HepG2 (cell line): ENCODE measurements at regions not wholly inside any gene's neighbourhood (a gene's known extent, or its start where the extent isn't known, plus 50 kb on each side); places are given as distances from the start of the nearest gene placed in this dataset.

Experiments
- DNMT3B ChIP-seq: conservative IDR thresholded peaks from 2 replicates; pipeline ENCODE4 v1.6.1; 2016; ENCODE audit warnings: missing biosample characterization, control low read depth
- FOXK2 ChIP-seq: fragments of 450-650 bp; IDR thresholded peaks from 2 replicates; pipeline ENCODE4 v1.6.1; 2016
- HNF4G ChIP-seq, 2 experiments: sonication (generic) in 1 of 2; formaldehyde crosslinking in 1 of 2; IDR thresholded peaks; 2 replicates each; pipeline versions ENCODE4 v1.4.0 to v1.6.1; 2011 to 2020; ENCODE audit warnings: borderline replicate concordance in 2 of 2, low read depth in 2 of 2, mild to moderate bottlenecking in 2 of 2, low read length in 1 of 2, missing genetic modification reagents in 1 of 2, moderate library complexity in 1 of 2
- NR3C1 ChIP-seq: sonication (generic); formaldehyde crosslinking; IDR thresholded peaks from 2 replicates; pipeline ENCODE4 v1.4.0; 2020; ENCODE audit warnings: missing genetic modification reagents
- SOX13 ChIP-seq, 3 experiments: fragments of 450-650 bp in 1 of 3; sonication (generic) in 1 of 3; formaldehyde crosslinking in 1 of 3; IDR thresholded peaks in 2 of 3; conservative IDR thresholded peaks in 1 of 3; 2 replicates each; pipeline versions ENCODE4 v1.5.0 to v1.6.1; 2016 to 2020; ENCODE audit warnings: antibody characterized with exemption in 1 of 3, mild to moderate bottlenecking in 1 of 3, missing compliant biosample characterization in 1 of 3, missing genetic modification reagents in 1 of 3, moderate library complexity in 1 of 3
- XBP1 ChIP-seq: sonication (generic); formaldehyde crosslinking; IDR thresholded peaks from 2 replicates; pipeline ENCODE4 v1.5.0; 2020; ENCODE audit warnings: missing genetic modification reagents
- ZNF619 ChIP-seq: sonication (generic); formaldehyde crosslinking; IDR thresholded peaks from 2 replicates; pipeline ENCODE4 v1.4.0; 2020; ENCODE audit warnings: mild to moderate bottlenecking, missing genetic modification reagents
- TF ChIP-seq, protein P1 (sequence below): sonication (generic); formaldehyde crosslinking; IDR thresholded peaks from 2 replicates; pipeline ENCODE4 v1.5.0; 2020; ENCODE audit warnings: mild to moderate bottlenecking, missing genetic modification reagents, moderate library complexity
- TF ChIP-seq, protein P2 (sequence below), 2 experiments: fragments of 450-650 bp in 1 of 2; sonication (generic) in 1 of 2; formaldehyde crosslinking in 1 of 2; IDR thresholded peaks; 2 replicates each; pipeline versions ENCODE4 v1.6.1 to v1.8.0; 2016 to 2022; ENCODE audit warnings: antibody characterized with exemption in 1 of 2, mild to moderate bottlenecking in 1 of 2, missing genetic modification reagents in 1 of 2
- TF ChIP-seq, protein P3 (sequence below): sonication (generic); formaldehyde crosslinking; IDR thresholded peaks from 2 replicates; pipeline ENCODE4 v1.4.0; 2020; ENCODE audit warnings: missing genetic modification reagents, borderline replicate concordance
- TF ChIP-seq, protein P4 (sequence below): sonication (generic); formaldehyde crosslinking; IDR thresholded peaks from one replicate; pipeline ENCODE4 v1.5.1; 2020; ENCODE audit warnings: mild to moderate bottlenecking, missing genetic modification reagents; ENCODE audit errors: not compliant biosample characterization
- TF ChIP-seq, protein P5 (sequence below): sonication (generic); formaldehyde crosslinking; IDR thresholded peaks from 2 replicates; pipeline ENCODE4 v1.4.0; 2020; ENCODE audit warnings: missing genetic modification reagents

GRCh38 chrX:130560544-130560943, 158.8 kb downstream of the RBMX2 start:
- TF ChIP-seq, protein P1, sequence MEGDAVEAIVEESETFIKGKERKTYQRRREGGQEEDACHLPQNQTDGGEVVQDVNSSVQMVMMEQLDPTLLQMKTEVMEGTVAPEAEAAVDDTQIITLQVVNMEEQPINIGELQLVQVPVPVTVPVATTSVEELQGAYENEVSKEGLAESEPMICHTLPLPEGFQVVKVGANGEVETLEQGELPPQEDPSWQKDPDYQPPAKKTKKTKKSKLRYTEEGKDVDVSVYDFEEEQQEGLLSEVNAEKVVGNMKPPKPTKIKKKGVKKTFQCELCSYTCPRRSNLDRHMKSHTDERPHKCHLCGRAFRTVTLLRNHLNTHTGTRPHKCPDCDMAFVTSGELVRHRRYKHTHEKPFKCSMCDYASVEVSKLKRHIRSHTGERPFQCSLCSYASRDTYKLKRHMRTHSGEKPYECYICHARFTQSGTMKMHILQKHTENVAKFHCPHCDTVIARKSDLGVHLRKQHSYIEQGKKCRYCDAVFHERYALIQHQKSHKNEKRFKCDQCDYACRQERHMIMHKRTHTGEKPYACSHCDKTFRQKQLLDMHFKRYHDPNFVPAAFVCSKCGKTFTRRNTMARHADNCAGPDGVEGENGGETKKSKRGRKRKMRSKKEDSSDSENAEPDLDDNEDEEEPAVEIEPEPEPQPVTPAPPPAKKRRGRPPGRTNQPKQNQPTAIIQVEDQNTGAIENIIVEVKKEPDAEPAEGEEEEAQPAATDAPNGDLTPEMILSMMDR (CRISPR knock-in tag): no peak
- TF ChIP-seq HNF4G (IDR thresholded peaks at IDR 0.05; ENCODE audit: borderline replicate concordance, low read depth, low read length) (no peak), HNF4G (CRISPR knock-in tag; IDR thresholded peaks at IDR 0.05; ENCODE audit: borderline replicate concordance, low read depth) (no peak), SOX13 (IDR thresholded peaks at IDR 0.05) (no peak), SOX13 (CRISPR knock-in tag; conservative IDR thresholded peaks at IDR 0.05 in 1 of 2, IDR thresholded peaks at IDR 0.05 in 1 of 2) (no peak), NR3C1 (no peak), DNMT3B (no peak), XBP1 (no peak), ZNF619 (CRISPR knock-in tag) (no peak), FOXK2 (no peak)
- TF ChIP-seq, protein P2, sequence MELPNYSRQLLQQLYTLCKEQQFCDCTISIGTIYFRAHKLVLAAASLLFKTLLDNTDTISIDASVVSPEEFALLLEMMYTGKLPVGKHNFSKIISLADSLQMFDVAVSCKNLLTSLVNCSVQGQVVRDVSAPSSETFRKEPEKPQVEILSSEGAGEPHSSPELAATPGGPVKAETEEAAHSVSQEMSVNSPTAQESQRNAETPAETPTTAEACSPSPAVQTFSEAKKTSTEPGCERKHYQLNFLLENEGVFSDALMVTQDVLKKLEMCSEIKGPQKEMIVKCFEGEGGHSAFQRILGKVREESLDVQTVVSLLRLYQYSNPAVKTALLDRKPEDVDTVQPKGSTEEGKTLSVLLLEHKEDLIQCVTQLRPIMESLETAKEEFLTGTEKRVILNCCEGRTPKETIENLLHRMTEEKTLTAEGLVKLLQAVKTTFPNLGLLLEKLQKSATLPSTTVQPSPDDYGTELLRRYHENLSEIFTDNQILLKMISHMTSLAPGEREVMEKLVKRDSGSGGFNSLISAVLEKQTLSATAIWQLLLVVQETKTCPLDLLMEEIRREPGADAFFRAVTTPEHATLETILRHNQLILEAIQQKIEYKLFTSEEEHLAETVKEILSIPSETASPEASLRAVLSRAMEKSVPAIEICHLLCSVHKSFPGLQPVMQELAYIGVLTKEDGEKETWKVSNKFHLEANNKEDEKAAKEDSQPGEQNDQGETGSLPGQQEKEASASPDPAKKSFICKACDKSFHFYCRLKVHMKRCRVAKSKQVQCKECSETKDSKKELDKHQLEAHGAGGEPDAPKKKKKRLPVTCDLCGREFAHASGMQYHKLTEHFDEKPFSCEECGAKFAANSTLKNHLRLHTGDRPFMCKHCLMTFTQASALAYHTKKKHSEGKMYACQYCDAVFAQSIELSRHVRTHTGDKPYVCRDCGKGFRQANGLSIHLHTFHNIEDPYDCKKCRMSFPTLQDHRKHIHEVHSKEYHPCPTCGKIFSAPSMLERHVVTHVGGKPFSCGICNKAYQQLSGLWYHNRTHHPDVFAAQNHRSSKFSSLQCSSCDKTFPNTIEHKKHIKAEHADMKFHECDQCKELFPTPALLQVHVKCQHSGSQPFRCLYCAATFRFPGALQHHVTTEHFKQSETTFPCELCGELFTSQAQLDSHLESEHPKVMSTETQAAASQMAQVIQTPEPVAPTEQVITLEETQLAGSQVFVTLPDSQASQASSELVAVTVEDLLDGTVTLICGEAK (IDR thresholded peaks at IDR 0.05): no peak
- TF ChIP-seq, protein P2 (CRISPR knock-in tag; IDR thresholded peaks at IDR 0.05): no peak
- TF ChIP-seq, protein P3, sequence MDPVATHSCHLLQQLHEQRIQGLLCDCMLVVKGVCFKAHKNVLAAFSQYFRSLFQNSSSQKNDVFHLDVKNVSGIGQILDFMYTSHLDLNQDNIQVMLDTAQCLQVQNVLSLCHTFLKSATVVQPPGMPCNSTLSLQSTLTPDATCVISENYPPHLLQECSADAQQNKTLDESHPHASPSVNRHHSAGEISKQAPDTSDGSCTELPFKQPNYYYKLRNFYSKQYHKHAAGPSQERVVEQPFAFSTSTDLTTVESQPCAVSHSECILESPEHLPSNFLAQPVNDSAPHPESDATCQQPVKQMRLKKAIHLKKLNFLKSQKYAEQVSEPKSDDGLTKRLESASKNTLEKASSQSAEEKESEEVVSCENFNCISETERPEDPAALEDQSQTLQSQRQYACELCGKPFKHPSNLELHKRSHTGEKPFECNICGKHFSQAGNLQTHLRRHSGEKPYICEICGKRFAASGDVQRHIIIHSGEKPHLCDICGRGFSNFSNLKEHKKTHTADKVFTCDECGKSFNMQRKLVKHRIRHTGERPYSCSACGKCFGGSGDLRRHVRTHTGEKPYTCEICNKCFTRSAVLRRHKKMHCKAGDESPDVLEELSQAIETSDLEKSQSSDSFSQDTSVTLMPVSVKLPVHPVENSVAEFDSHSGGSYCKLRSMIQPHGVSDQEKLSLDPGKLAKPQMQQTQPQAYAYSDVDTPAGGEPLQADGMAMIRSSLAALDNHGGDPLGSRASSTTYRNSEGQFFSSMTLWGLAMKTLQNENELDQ (CRISPR knock-in tag): no peak
- TF ChIP-seq, protein P4, sequence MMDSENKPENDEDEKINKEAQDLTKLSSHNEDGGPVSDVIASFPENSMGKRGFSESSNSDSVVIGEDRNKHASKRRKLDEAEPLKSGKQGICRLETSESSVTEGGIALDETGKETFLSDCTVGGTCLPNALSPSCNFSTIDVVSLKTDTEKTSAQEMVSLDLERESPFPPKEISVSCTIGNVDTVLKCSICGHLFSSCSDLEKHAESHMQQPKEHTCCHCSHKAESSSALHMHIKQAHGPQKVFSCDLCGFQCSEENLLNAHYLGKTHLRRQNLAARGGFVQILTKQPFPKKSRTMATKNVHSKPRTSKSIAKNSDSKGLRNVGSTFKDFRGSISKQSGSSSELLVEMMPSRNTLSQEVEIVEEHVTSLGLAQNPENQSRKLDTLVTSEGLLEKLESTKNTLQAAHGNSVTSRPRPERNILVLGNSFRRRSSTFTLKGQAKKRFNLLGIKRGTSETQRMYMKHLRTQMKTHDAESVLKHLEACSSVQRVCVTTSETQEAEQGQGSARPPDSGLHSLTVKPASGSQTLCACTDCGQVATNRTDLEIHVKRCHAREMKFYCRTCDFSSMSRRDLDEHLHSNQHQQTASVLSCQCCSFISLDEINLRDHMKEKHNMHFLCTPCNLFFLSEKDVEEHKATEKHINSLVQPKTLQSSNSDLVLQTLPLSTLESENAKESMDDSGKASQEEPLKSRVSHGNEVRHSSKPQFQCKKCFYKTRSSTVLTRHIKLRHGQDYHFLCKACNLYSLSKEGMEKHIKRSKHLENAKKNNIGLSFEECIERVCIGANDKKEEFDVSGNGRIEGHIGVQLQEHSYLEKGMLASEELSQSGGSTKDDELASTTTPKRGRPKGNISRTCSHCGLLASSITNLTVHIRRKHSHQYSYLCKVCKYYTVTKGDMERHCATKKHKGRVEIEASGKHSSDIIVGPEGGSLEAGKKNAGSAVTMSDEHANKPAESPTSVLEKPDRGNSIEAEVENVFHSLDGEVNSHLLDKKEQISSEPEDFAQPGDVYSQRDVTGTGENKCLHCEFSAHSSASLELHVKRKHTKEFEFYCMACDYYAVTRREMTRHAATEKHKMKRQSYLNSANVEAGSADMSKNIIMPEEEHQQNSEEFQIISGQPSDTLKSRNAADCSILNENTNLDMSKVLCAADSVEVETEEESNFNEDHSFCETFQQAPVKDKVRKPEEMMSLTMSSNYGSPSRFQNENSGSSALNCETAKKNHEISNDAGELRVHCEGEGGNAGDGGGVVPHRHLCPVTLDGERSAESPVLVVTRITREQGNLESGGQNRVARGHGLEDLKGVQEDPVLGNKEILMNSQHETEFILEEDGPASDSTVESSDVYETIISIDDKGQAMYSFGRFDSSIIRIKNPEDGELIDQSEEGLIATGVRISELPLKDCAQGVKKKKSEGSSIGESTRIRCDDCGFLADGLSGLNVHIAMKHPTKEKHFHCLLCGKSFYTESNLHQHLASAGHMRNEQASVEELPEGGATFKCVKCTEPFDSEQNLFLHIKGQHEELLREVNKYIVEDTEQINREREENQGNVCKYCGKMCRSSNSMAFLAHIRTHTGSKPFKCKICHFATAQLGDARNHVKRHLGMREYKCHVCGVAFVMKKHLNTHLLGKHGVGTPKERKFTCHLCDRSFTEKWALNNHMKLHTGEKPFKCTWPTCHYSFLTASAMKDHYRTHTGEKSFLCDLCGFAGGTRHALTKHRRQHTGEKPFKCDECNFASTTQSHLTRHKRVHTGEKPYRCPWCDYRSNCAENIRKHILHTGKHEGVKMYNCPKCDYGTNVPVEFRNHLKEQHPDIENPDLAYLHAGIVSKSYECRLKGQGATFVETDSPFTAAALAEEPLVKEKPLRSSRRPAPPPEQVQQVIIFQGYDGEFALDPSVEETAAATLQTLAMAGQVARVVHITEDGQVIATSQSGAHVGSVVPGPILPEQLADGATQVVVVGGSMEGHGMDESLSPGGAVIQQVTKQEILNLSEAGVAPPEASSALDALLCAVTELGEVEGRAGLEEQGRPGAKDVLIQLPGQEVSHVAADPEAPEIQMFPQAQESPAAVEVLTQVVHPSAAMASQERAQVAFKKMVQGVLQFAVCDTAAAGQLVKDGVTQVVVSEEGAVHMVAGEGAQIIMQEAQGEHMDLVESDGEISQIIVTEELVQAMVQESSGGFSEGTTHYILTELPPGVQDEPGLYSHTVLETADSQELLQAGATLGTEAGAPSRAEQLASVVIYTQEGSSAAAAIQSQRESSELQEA: no peak
- TF ChIP-seq, protein P5, sequence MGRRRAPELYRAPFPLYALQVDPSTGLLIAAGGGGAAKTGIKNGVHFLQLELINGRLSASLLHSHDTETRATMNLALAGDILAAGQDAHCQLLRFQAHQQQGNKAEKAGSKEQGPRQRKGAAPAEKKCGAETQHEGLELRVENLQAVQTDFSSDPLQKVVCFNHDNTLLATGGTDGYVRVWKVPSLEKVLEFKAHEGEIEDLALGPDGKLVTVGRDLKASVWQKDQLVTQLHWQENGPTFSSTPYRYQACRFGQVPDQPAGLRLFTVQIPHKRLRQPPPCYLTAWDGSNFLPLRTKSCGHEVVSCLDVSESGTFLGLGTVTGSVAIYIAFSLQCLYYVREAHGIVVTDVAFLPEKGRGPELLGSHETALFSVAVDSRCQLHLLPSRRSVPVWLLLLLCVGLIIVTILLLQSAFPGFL (CRISPR knock-in tag): no peak
